SK-N-SH (cell line): ENCODE measurements at regions not wholly inside any gene's neighbourhood (a gene's known extent, or its start where the extent isn't known, plus 50 kb on each side); places are given as distances from the start of the nearest gene placed in this dataset.

Experiments
- CTCF ChIA-PET: fragments of 300-600, 350-600 bp; formaldehyde crosslinking; extraction: SDS; loops from one replicate; lab custom pipeline; 2021; lab: Yijun Ruan, JAX
- POLR2A ChIA-PET: fragments of 350-600 bp; sonication (Branson Sonifier 250); formaldehyde crosslinking; extraction: SDS; loops from one replicate; lab custom pipeline; 2020; ENCODE audit warnings: antibody characterized with exemption, inconsistent platforms; lab: Yijun Ruan, JAX
- DNase-seq: peaks from one replicate; pipeline ENCODE4 v3.0.0; 2012
- H2AFZ ChIP-seq: fragments of 200-600 bp; sonication (generic); 2 replicates; pipeline ENCODE4 v1.8.1; 2016; ENCODE audit warnings: antibody characterized with exemption, mild to moderate bottlenecking, low read depth
- H3F3A ChIP-seq: fragments of 200-600 bp; sonication (generic); replicated peaks from 2 replicates; pipeline ENCODE3; 2016; ENCODE audit warnings: antibody characterized with exemption, mild to moderate bottlenecking; ENCODE audit not compliant: insufficient read depth
- H3K27ac ChIP-seq, 2 experiments: fragments of 200-500 bp in 1 of 2; fragments of 200-600 bp in 1 of 2; sonication (Bioruptor generic) in 1 of 2; sonication (generic), shearing (Covaris generic) in 1 of 2; 2 replicates each; pipeline versions ENCODE4 v1.5.1 to v1.6.1; 2014 to 2016; ENCODE audit warnings: low read depth in 2 of 2, inconsistent platforms in 1 of 2, low read length in 1 of 2, mild to moderate bottlenecking in 1 of 2, mixed read lengths in 1 of 2
- H3K27me3 ChIP-seq: fragments of 200-600 bp; sonication (generic), shearing (Covaris generic); 2 replicates; pipeline ENCODE4 v1.6.1; 2016; ENCODE audit warnings: mixed run types; ENCODE audit not compliant: insufficient read depth
- H3K36me3 ChIP-seq, 2 experiments: fragments of 200-500 bp in 1 of 2; fragments of 200-600 bp in 1 of 2; sonication (Bioruptor generic) in 1 of 2; sonication (generic) in 1 of 2; replicated peaks in 1 of 2; 2 replicates each; pipeline versions ENCODE3 to v1.5.1; 2014 to 2016; ENCODE audit warnings: low read length in 1 of 2, mild to moderate bottlenecking in 1 of 2; ENCODE audit not compliant: insufficient read depth in 2 of 2, control insufficient read depth in 1 of 2
- H3K4me1 ChIP-seq, 2 experiments: fragments of 200-500 bp in 1 of 2; fragments of 200-600 bp in 1 of 2; sonication (Bioruptor generic) in 1 of 2; sonication (generic), shearing (Covaris generic) in 1 of 2; 2 replicates each; pipeline versions ENCODE4 v1.5.1 to v1.6.1; 2014 to 2016; ENCODE audit warnings: low read depth in 1 of 2, low read length in 1 of 2, mixed run types in 1 of 2; ENCODE audit not compliant: insufficient read depth in 2 of 2, control insufficient read depth in 1 of 2
- H3K4me2 ChIP-seq: fragments of 200-600 bp; sonication (generic), shearing (Covaris generic); 2 replicates; pipeline ENCODE4 v1.6.1; 2017; ENCODE audit warnings: mixed run types
- H3K4me3 ChIP-seq, 2 experiments: fragments of 200-500 bp in 1 of 2; fragments of 200-600 bp in 1 of 2; sonication (Bioruptor generic) in 1 of 2; sonication (generic), shearing (Covaris generic) in 1 of 2; 2 replicates each; pipeline versions ENCODE4 v1.5.1 to v1.8.1; 2014 to 2016; ENCODE audit warnings: low read depth in 2 of 2, inconsistent platforms in 1 of 2, low read length in 1 of 2, mild to moderate bottlenecking in 1 of 2, mixed read lengths in 1 of 2, moderate library complexity in 1 of 2
- H3K79me2 ChIP-seq: fragments of 200-600 bp; sonication (generic); 2 replicates; pipeline ENCODE4 v1.8.1; 2017; ENCODE audit warnings: mild to moderate bottlenecking; ENCODE audit not compliant: insufficient read depth
- H3K9ac ChIP-seq: fragments of 200-600 bp; sonication (generic); 2 replicates; pipeline ENCODE4 v1.6.1; 2017; ENCODE audit warnings: mixed run types
- H3K9me2 ChIP-seq: fragments of 200-600 bp; sonication (generic); 2 replicates; pipeline ENCODE4 v1.6.1; 2017; ENCODE audit warnings: mixed run types
- H3K9me3 ChIP-seq: fragments of 200-600 bp; sonication (generic); 2 replicates; pipeline ENCODE4 v1.6.1; 2017; ENCODE audit warnings: mixed run types, mild to moderate bottlenecking, moderate library complexity
- H4K20me1 ChIP-seq: fragments of 200-600 bp; sonication (generic); 2 replicates; pipeline ENCODE4 v1.6.1; 2017; ENCODE audit warnings: mild to moderate bottlenecking, mixed run types; ENCODE audit not compliant: insufficient read depth
- ELF1 ChIP-seq: IDR thresholded peaks from 2 replicates; pipeline ENCODE4 v1.4.0; 2012
- EP300 ChIP-seq, 2 experiments: IDR thresholded peaks; 2 replicates each; pipeline versions ENCODE4 v1.4.0 to v1.6.1; 2012; ENCODE audit warnings: borderline replicate concordance in 1 of 2, low read depth in 1 of 2, low read length in 1 of 2
- GABPA ChIP-seq: IDR thresholded peaks from 2 replicates; pipeline ENCODE4 v1.4.0; 2012; ENCODE audit warnings: low read depth, mild to moderate bottlenecking
- IRF3 ChIP-seq: fragments of 150-350 bp; IDR thresholded peaks from 2 replicates; pipeline ENCODE4 v1.6.1; 2016; ENCODE audit warnings: mild to moderate bottlenecking, low read depth, low read length
- JUND ChIP-seq: IDR thresholded peaks from 2 replicates; pipeline ENCODE4 v1.4.0; 2012
- MEF2A ChIP-seq: IDR thresholded peaks from 2 replicates; pipeline ENCODE4 v1.4.0; 2012; ENCODE audit warnings: low read depth, borderline replicate concordance
- NFIC ChIP-seq: IDR thresholded peaks from 2 replicates; pipeline ENCODE4 v1.4.0; 2012; ENCODE audit warnings: borderline replicate concordance
- NRF1 ChIP-seq: IDR thresholded peaks from 2 replicates; pipeline ENCODE4 v1.6.1; 2012; ENCODE audit warnings: low read depth, mild to moderate bottlenecking, low read length
- POLR2AphosphoS5 ChIP-seq: IDR thresholded peaks from 2 replicates; pipeline ENCODE4 v1.6.1; 2012; ENCODE audit warnings: low read depth, low read length
- RXRA ChIP-seq: IDR thresholded peaks from 2 replicates; pipeline ENCODE4 v1.4.0; 2012; ENCODE audit warnings: low read depth, mild to moderate bottlenecking, borderline replicate concordance
- TAF1 ChIP-seq: IDR thresholded peaks from 2 replicates; pipeline ENCODE4 v1.6.1; 2012; ENCODE audit warnings: low read depth, mild to moderate bottlenecking, low read length, moderate library complexity, borderline replicate concordance
- TCF12 ChIP-seq: IDR thresholded peaks from 2 replicates; pipeline ENCODE4 v1.4.0; 2012
- USF1 ChIP-seq: IDR thresholded peaks from 2 replicates; pipeline ENCODE4 v1.4.0; 2012; ENCODE audit warnings: low read depth, borderline replicate concordance
- YY1 ChIP-seq: IDR thresholded peaks from 2 replicates; pipeline ENCODE4 v1.4.0; 2012; ENCODE audit warnings: low read depth, mild to moderate bottlenecking
- WGBS: methylation state at CpG from one replicate; pipeline ENCODE4 v1.1.6; 2017; ENCODE audit warnings: low lambda C conversion rate; 5-methylcytosine and 5-hydroxymethylcytosine counted together
- TF ChIP-seq, protein P1 (sequence below): IDR thresholded peaks from 2 replicates; pipeline ENCODE4 v1.6.1; 2012; ENCODE audit warnings: mild to moderate bottlenecking, low read depth, low read length, moderate library complexity
- TF ChIP-seq, protein P2 (sequence below): fragments of 150-350 bp; IDR thresholded peaks from 2 replicates; pipeline ENCODE4 v1.6.1; 2017; ENCODE audit warnings: antibody characterized with exemption, low read length, low read depth, borderline replicate concordance
- TF ChIP-seq, protein P3 (sequence below): IDR thresholded peaks from 2 replicates; pipeline ENCODE4; 2012

GRCh38 chr5:113703266-113703665 lies 189.8 kb downstream of the YTHDC2 start:
- no peak overlapping the region for H3K4me2 ChIP-seq
- H3K4me3 ChIP-seq = no peak overlapping the region
- no peaks in the 10 kb centered on the region for H4K20me1 ChIP-seq
- H3K9me3 ChIP-seq = no peaks in the 10 kb centered on the region
- H3K27ac ChIP-seq = no peak overlapping the region
- H3K36me3 ChIP-seq = no peaks in the 10 kb centered on the region
- no peak overlapping the region for H3K9ac ChIP-seq
- POLR2A ChIA-PET = no interaction called here
- H3K27me3 ChIP-seq = no peaks in the 10 kb centered on the region
- H3F3A ChIP-seq = no peaks in the 10 kb centered on the region
- no peaks in the 10 kb centered on the region for H3K4me1 ChIP-seq
- TF ChIP-seq, protein P1, sequence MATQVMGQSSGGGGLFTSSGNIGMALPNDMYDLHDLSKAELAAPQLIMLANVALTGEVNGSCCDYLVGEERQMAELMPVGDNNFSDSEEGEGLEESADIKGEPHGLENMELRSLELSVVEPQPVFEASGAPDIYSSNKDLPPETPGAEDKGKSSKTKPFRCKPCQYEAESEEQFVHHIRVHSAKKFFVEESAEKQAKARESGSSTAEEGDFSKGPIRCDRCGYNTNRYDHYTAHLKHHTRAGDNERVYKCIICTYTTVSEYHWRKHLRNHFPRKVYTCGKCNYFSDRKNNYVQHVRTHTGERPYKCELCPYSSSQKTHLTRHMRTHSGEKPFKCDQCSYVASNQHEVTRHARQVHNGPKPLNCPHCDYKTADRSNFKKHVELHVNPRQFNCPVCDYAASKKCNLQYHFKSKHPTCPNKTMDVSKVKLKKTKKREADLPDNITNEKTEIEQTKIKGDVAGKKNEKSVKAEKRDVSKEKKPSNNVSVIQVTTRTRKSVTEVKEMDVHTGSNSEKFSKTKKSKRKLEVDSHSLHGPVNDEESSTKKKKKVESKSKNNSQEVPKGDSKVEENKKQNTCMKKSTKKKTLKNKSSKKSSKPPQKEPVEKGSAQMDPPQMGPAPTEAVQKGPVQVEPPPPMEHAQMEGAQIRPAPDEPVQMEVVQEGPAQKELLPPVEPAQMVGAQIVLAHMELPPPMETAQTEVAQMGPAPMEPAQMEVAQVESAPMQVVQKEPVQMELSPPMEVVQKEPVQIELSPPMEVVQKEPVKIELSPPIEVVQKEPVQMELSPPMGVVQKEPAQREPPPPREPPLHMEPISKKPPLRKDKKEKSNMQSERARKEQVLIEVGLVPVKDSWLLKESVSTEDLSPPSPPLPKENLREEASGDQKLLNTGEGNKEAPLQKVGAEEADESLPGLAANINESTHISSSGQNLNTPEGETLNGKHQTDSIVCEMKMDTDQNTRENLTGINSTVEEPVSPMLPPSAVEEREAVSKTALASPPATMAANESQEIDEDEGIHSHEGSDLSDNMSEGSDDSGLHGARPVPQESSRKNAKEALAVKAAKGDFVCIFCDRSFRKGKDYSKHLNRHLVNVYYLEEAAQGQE = no peak
- TF ChIP-seq POLR2AphosphoS5 = no peak
- no peak for TF ChIP-seq TCF12
- TF ChIP-seq NRF1 = no peak
- TF ChIP-seq RXRA = no peak
- TF ChIP-seq JUND = no peak
- TF ChIP-seq, protein P2, sequence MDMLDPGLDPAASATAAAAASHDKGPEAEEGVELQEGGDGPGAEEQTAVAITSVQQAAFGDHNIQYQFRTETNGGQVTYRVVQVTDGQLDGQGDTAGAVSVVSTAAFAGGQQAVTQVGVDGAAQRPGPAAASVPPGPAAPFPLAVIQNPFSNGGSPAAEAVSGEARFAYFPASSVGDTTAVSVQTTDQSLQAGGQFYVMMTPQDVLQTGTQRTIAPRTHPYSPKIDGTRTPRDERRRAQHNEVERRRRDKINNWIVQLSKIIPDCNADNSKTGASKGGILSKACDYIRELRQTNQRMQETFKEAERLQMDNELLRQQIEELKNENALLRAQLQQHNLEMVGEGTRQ = no peak
- no peak for TF ChIP-seq IRF3
- no peak for TF ChIP-seq ELF1
- TF ChIP-seq EP300 (IDR thresholded peaks at IDR 0.05; ENCODE audit: borderline replicate concordance in 1 of 2, low read depth in 1 of 2, low read length in 1 of 2) = no peak
- no peaks in the 10 kb centered on the region for H3K79me2 ChIP-seq
- no peaks in the 10 kb centered on the region for H3K9me2 ChIP-seq
- H2AFZ ChIP-seq = no peak overlapping the region
- CTCF ChIA-PET = no interaction called here
- no peak for DNase-seq

GRCh38 chr5:113705657-113706056 lies 192.2 kb downstream of the YTHDC2 start:
- H3F3A ChIP-seq = no peaks in the 10 kb centered on the region
- H3K27ac ChIP-seq = no peak overlapping the region
- no peaks in the 10 kb centered on the region for H3K9me2 ChIP-seq
- no peaks in the 10 kb centered on the region for H3K27me3 ChIP-seq
- no peak for DNase-seq
- no peaks in the 10 kb centered on the region for H3K9me3 ChIP-seq
- H3K4me2 ChIP-seq = no peak overlapping the region
- H4K20me1 ChIP-seq = no peaks in the 10 kb centered on the region
- no peak for TF ChIP-seq JUND
- no peak for TF ChIP-seq YY1
- no peak for TF ChIP-seq USF1
- no peak for TF ChIP-seq TAF1
- TF ChIP-seq, protein P1 = no peak
- TF ChIP-seq MEF2A = no peak
- no peak for TF ChIP-seq NFIC
- TF ChIP-seq GABPA = no peak
- TF ChIP-seq, protein P3, sequence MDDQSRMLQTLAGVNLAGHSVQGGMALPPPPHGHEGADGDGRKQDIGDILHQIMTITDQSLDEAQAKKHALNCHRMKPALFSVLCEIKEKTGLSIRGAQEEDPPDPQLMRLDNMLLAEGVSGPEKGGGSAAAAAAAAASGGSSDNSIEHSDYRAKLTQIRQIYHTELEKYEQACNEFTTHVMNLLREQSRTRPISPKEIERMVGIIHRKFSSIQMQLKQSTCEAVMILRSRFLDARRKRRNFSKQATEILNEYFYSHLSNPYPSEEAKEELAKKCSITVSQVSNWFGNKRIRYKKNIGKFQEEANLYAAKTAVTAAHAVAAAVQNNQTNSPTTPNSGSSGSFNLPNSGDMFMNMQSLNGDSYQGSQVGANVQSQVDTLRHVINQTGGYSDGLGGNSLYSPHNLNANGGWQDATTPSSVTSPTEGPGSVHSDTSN = no peak
- TF ChIP-seq, all 33 proteins: peak for 0
- Histone ChIP-seq H3K79me2 (no peaks in the 10 kb centered on the region), H3K36me3 (no peaks in the 10 kb centered on the region), H3K4me3 (no peak overlapping the region), H3K4me1 (no peaks in the 10 kb centered on the region), H2AFZ (no peak overlapping the region), H3K9ac (no peak overlapping the region)
- ChIA-PET CTCF (no interaction called here), POLR2A (no interaction called here)
- WGBS = no CpG with 5 or more reads among the region's 3 CpGs
